ENCODE measurements at regions not wholly inside any gene's neighbourhood (a gene's known extent, or its start where the extent isn't known, plus 50 kb on each side); places are given as distances from the start of the nearest gene placed in this dataset.

GRCh38 chr7:142606081-142606480 lies 143.2 kb upstream of the PRSS1 start:
- in situ Hi-C loops (cut with HindIII; ENCODE audit: low sequenced_read_pairs), result no loop called here

GRCh38 chr7:142604671-142605070 lies 144.6 kb upstream of the PRSS1 start:
- in situ Hi-C loops (cut with HindIII; ENCODE audit: low sequenced_read_pairs), result no loop called here

GRCh38 chr7:142603870-142604448 lies 145.3 kb upstream of the PRSS1 start:
- in situ Hi-C loops (cut with HindIII; ENCODE audit: low sequenced_read_pairs), result no loop called here

DNA sequence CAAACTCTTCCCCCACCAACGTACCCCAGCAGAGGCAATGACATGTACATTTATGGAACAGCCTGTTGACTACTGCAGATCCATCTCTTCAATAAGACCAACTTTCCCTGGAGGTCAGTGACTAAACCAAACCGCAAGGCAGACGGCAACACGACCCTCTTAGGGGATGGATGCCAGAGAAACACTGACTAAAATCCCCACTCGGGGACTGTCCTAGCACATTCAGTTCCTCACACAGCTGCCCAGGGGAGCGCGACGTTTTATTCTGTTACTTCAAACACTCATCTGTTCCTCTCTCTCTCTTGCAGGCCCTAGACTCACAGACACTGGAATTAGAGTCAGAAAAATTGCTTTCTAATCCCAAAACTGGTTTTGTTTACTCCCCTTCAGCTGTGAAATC lies 146.5 kb upstream of the PRSS1 start:
- in situ Hi-C loops (cut with HindIII; ENCODE audit: low sequenced_read_pairs), result no loop called here

- in situ Hi-C loops (cut with HindIII; ENCODE audit: low sequenced_read_pairs), result no loop called here
Measured at GRCh38 chr7:142602183-142602582, 147.1 kb upstream of the PRSS1 start.

- in situ Hi-C loops (cut with HindIII; ENCODE audit: low sequenced_read_pairs), result no loop called here
Measured at GRCh38 chr7:142598297-142598696, 151.0 kb upstream of the PRSS1 start.

DNA sequence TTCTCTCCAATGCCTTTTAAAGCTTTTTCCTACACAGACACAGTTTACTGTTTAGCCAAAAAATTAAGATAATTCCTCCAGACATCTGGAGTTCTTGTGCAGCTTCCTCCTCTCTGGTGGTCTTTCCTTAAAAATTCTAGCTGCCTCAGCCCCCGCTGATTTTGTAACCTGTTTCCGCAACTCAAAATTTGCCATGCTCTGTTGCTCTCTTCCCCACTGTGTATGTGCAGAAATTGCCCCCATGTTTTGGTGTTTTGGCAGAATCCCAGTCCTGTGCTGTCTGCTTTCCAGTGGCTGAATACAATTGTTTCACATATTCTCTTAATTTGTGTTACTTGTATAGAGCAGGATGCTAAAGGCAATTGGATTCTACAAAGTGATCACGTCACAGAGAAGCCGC lies 151.7 kb upstream of the PRSS1 start:
- in situ Hi-C loops (cut with HindIII; ENCODE audit: low sequenced_read_pairs), result no loop called here

DNA sequence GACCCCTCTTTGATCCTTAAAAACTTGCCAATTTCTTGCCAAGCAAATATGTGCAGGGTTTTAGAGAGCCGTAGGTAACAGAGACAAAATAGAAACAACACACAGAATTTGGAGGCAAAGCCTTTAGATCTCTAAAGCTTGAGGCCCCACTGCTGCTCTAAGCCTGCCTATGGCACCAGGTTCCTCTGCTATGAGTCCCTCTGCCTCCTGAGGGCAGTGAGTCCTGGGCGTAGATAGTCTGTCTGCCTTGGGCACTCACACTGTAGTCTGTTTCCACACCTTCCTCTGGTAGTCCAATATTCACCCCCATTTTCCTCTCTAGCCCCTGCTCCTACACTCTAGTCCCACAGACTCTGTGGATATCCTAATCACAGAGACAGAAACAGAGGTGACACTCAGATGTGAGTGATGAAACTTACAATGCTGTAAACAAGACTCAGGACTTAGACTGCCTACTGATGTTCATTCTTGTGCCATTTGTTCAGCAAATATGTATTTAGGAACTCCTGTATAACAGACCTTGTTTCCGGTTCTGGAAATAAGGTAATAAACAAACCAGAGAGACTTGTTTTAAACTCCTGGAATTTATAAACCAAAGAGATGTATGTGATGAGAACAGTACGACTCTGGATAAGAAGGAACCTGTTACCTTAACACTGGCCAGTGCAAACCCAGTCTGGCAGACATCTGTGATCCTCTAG lies 153.3 kb upstream of the PRSS1 start:
- in situ Hi-C loops (cut with HindIII; ENCODE audit: low sequenced_read_pairs), result no loop called here

DNA sequence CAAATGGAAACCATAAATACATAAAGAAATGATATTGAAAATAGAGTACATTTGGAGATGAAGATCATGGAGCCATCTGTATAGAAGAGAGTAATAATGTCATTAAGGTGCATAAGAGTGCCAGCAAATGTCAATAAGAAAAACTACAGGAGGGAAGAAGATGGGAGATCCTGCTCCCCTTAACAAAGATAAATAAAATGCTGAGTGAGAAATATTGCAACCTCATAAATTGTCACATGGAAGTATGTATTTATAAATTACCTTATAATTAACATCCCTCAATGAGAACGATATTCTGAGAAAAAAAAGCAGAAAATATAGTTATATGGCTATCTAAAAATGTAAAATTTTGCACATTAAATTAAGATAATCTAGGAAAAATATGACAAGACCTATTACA lies 155.2 kb upstream of the PRSS1 start:
- in situ Hi-C loops (cut with HindIII; ENCODE audit: low sequenced_read_pairs), result no loop called here

GRCh38 chr7:142593106-142593505 lies 156.2 kb upstream of the PRSS1 start:
- in situ Hi-C loops (cut with HindIII; ENCODE audit: low sequenced_read_pairs), result no loop called here

- in situ Hi-C loops (cut with HindIII; ENCODE audit: low sequenced_read_pairs), result no loop called here
Measured at GRCh38 chr7:142592664-142593063, 156.6 kb upstream of the PRSS1 start.

GRCh38 chr7:142592231-142592630 lies 157.0 kb upstream of the PRSS1 start:
- in situ Hi-C loops (cut with HindIII; ENCODE audit: low sequenced_read_pairs), result no loop called here

GRCh38 chr7:142590830-142591457 lies 158.3 kb upstream of the PRSS1 start:
- in situ Hi-C loops (cut with HindIII; ENCODE audit: low sequenced_read_pairs), result no loop called here

DNA sequence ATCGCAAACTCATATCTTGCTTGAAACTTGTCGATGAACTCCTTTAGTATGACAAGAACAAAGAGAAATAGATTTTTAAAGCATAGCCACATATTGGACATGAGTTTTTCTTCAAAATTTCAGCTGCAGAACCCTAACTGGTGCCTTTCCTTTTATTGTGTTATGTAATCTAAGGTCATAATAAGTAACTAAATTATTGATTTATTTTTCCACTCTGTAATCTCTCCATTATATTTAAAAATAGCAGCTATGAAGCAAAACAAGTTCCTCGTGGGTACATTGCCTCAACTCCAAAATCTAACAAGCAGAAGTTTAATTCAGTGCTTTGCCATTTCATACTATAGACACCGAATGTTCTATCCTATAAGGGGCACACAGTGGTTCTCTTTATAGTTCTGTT lies 159.2 kb upstream of the PRSS1 start:
- in situ Hi-C loops (cut with HindIII; ENCODE audit: low sequenced_read_pairs), result no loop called here

GRCh38 chr7:142587578-142588191 lies 161.6 kb upstream of the PRSS1 start:
- in situ Hi-C loops (cut with HindIII; ENCODE audit: low sequenced_read_pairs), result no loop called here

- in situ Hi-C loops (cut with HindIII; ENCODE audit: low sequenced_read_pairs), result no loop called here
Measured at GRCh38 chr7:142586611-142587010, 162.7 kb upstream of the PRSS1 start.

DNA sequence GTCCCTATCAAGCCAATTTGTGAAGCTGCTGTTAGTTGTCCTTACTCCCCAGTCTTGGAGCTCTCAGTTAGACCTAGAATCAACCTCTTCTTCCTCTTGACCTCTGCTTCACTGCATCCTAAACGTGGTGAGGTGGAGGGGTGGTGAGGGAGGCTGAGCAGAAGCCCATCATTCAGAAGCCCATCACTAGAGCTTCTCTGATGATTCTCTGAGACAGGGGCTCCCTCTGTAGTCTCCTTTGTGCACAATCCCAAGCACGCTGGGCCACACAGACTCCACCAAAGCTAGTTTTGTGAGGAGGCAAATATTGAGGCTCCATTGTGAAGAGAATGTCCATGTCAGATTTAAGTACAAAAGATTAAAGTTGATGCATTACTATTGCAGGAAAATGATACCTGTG lies 163.8 kb upstream of the PRSS1 start:
- in situ Hi-C loops (cut with HindIII; ENCODE audit: low sequenced_read_pairs), result no loop called here

DNA sequence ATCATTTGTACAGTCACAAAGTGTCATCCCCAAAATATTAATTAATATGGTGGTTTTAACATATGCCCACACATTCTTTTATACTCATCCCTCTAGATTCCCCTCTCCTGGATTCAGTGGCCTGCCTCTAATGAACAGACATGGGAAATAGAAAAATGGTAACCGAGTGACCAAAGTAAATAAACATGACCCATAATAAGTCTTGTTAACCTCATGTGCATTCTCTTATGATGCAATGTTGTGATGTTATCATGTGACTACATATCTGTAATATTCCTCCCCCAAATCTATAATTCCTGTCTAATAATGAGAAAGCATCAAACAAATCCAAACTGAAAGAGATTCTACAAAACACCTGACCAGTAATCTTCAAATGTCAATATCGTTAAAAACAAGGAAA lies 164.5 kb upstream of the PRSS1 start:
- in situ Hi-C loops (cut with HindIII; ENCODE audit: low sequenced_read_pairs), result no loop called here

DNA sequence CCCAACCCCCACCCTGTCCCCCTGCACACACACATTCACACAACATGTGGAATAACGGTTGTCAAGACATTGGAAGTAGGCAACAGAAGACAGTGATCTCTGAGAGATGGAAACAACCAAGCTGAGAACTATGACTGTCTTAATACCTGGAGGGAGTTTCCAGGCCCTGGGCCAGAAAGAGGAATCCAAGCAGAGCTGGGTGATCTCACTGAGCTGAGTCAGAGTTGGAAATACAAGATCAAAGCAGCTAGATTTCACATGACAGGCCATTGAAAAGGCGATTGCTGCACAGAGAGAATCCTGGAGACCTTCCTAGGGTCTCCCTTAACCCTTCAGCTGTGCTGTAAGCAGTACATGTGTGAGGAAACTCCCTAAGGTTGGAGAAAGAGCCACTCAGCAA lies 165.8 kb upstream of the PRSS1 start:
- in situ Hi-C loops (cut with HindIII; ENCODE audit: low sequenced_read_pairs), result no loop called here

GRCh38 chr7:142582351-142582750 lies 166.9 kb upstream of the PRSS1 start:
- in situ Hi-C loops (cut with HindIII; ENCODE audit: low sequenced_read_pairs), result no loop called here

- in situ Hi-C loops (cut with HindIII; ENCODE audit: low sequenced_read_pairs), result no loop called here
Measured at GRCh38 chr7:142581341-142581740, 167.9 kb upstream of the PRSS1 start.

DNA sequence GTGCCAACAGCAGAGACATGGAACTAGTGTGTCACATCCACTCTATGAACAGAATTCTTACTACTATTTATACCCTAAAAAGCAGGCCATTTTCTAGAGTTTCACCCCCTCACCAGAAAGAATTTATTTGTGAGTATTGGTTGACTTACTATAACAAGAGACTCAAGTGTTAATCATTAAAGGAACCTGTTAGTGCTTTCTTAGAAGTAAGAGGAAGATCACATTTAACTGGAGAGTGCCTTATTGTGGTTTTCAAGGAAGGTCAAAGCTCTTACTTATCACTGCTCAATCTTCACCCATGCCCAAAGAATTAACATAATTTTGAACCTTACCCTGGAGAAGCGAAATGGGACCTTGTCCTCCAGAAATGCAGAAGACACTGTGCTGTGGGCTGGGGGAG lies 169.3 kb upstream of the PRSS1 start:
- in situ Hi-C loops (cut with HindIII; ENCODE audit: low sequenced_read_pairs), result no loop called here
